ENCODE measurements at regions not wholly inside any gene's neighbourhood (a gene's known extent, or its start where the extent isn't known, plus 50 kb on each side); places are given as distances from the start of the nearest gene placed in this dataset.

- no peak overlapping the region for H3K4me2 ChIP-seq (ENCODE audit: insufficient read depth in 1 of 2, low read depth in 2 of 2, low read length in 2 of 2)
- WGBS, 2 experiments (ENCODE audit: extremely low coverage in 1 of 2, insufficient coverage in 1 of 2, insufficient read length in 1 of 2, insufficient replicate concordance in 2 of 2, low coverage in 1 of 2, low lambda C conversion rate in 2 of 2, missing lambda C conversion rate in 1 of 2): 89% methylated on average over 3 of the region's 3 CpGs; no CpG with 5 or more reads in 1 of the 2 experiments
- no peaks in the 10 kb centered on the region for H3K9me3 ChIP-seq (ENCODE audit: insufficient read depth in 2 of 2, low read depth in 1 of 2, low read length in 1 of 2)
- H3K4me3 ChIP-seq (ENCODE audit: extremely low read depth in 1 of 4, insufficient read depth in 2 of 4, low read depth in 3 of 4, low read length in 4 of 4): no peak overlapping the region
- no peak overlapping the region for H4K91ac ChIP-seq (replicated peaks; ENCODE audit: insufficient read length, low read length)
- CTCF ChIA-PET (ENCODE audit: partially characterized antibody): no interaction called here
- H2BK15ac ChIP-seq (ENCODE audit: low read length): no peak overlapping the region
- no peak overlapping the region for H3K18ac ChIP-seq (ENCODE audit: extremely low read depth, low read length)
- no peak for TF ChIP-seq CTCF (IDR thresholded peaks at IDR 0.05; ENCODE audit: control extremely low read depth in 1 of 3, insufficient read depth in 1 of 3, low read depth in 1 of 3, low read length in 3 of 3)
- TF ChIP-seq POLR2A (IDR thresholded peaks at IDR 0.05; ENCODE audit: control extremely low read depth in 1 of 2, low read depth in 2 of 2, low read length in 2 of 2): no peak
- no peak for TF ChIP-seq POLR2AphosphoS5 (IDR thresholded peaks at IDR 0.05; ENCODE audit: low read depth, low read length)
- TF ChIP-seq MAX (IDR thresholded peaks at IDR 0.05): no peak
- no peak for TF ChIP-seq BCL11A (IDR thresholded peaks at IDR 0.05; ENCODE audit: low read depth in 2 of 2, low read length in 2 of 2)
- TF ChIP-seq JUND (IDR thresholded peaks at IDR 0.05; ENCODE audit: low read length): no peak
- no peak for TF ChIP-seq RBBP5 (IDR thresholded peaks at IDR 0.05; ENCODE audit: borderline replicate concordance, low read depth, low read length)
- no peak for TF ChIP-seq EGR1 (IDR thresholded peaks at IDR 0.05; ENCODE audit: borderline replicate concordance, low read depth, low read length)
- H3K56ac ChIP-seq (replicated peaks; ENCODE audit: insufficient read length, low read depth, low read length): no peak overlapping the region
- H3K23ac ChIP-seq (ENCODE audit: insufficient read length): no peak overlapping the region
- FAIRE-seq: no peak
- H4K5ac ChIP-seq (ENCODE audit: insufficient read length, low read depth, low read length): no peak overlapping the region
- H2AFZ ChIP-seq (ENCODE audit: low read length): no peak overlapping the region
- H3K14ac ChIP-seq (ENCODE audit: insufficient read length): no peak overlapping the region
- H3K4me1 ChIP-seq (replicated peaks in 1 of 4; ENCODE audit: control insufficient read depth in 3 of 4, insufficient read depth in 4 of 4, low read length in 3 of 4): no peaks in the 10 kb centered on the region
- H3K79me1 ChIP-seq (ENCODE audit: low read depth, low read length): no peaks in the 10 kb centered on the region
- no peak overlapping the region for H3K4ac ChIP-seq (replicated peaks; ENCODE audit: insufficient read length, low read depth, low read length)
- no peak overlapping the region for H2BK20ac ChIP-seq (ENCODE audit: low read length)
- H3K9ac ChIP-seq (replicated peaks in 1 of 4; ENCODE audit: extremely low read depth in 1 of 4, low read depth in 3 of 4, low read length in 3 of 4): no peak overlapping the region
- no peak overlapping the region for H2AK5ac ChIP-seq (ENCODE audit: low read depth, low read length)
- H2BK120ac ChIP-seq (replicated peaks; ENCODE audit: low read depth, low read length): no peak overlapping the region
- POLR2A ChIA-PET (ENCODE audit: partially characterized antibody): no interaction called here
- H3K27me3 ChIP-seq (replicated peaks in 1 of 4; ENCODE audit: control insufficient read depth in 3 of 4, extremely low read depth in 1 of 4, insufficient read depth in 3 of 4, low read length in 3 of 4): no peaks in the 10 kb centered on the region
- H2BK12ac ChIP-seq (ENCODE audit: low read depth, low read length): no peak overlapping the region
- H2BK5ac ChIP-seq (ENCODE audit: low read depth, low read length): no peak overlapping the region
- H3K27ac ChIP-seq (ENCODE audit: low read depth, low read length): no peak overlapping the region
- no peak overlapping the region for H4K8ac ChIP-seq (ENCODE audit: extremely low read depth, insufficient read depth, low read length)
- no peaks in the 10 kb centered on the region; the same call in 1 of the 2 replicates for H3K23me2 ChIP-seq (ENCODE audit: low read depth, low read length)
- no peak for DNase-seq (ENCODE audit: low read depth in 1 of 2, low spot score in 2 of 2)
- no peaks in the 10 kb centered on the region for H3K79me2 ChIP-seq (ENCODE audit: control insufficient read depth in 1 of 2, insufficient read depth in 2 of 2, low read length in 2 of 2)
- no peaks in the 10 kb centered on the region for H4K20me1 ChIP-seq (replicated peaks in 1 of 2; ENCODE audit: control insufficient read depth in 1 of 2, insufficient read depth in 2 of 2, low read length in 2 of 2)
- no peaks in the 10 kb centered on the region for H3K36me3 ChIP-seq (ENCODE audit: control insufficient read depth in 2 of 4, insufficient read depth in 4 of 4, low read length in 3 of 4)
Observed at GRCh38 chr6:66179361-66179760, 472.3 kb upstream of the EYS start.

All from H1 (cell line).